NCI-H187 treated with DMSO at 0.1 percent for 48 hours (cell line): ENCODE measurements at regions not wholly inside any gene's neighbourhood (a gene's known extent, or its start where the extent isn't known, plus 50 kb on each side); places are given as distances from the start of the nearest gene placed in this dataset.

ENCODE experiments used
- DNase-seq: peaks from one replicate; lab custom pipeline; 2025; lab: John Stamatoyannopoulos, UW

GRCh38 chr3:46146548-46146947 is 61.6 kb downstream of the CCR1 start:
- DNase-seq = no peak

GRCh38 chr3:46146021-46146420 is 62.1 kb downstream of the CCR1 start:
- no peak for DNase-seq

- no peak for DNase-seq
These were observed 63.0 kb downstream of the CCR1 start for GRCh38 chr3:46145147-46145546.

DNA sequence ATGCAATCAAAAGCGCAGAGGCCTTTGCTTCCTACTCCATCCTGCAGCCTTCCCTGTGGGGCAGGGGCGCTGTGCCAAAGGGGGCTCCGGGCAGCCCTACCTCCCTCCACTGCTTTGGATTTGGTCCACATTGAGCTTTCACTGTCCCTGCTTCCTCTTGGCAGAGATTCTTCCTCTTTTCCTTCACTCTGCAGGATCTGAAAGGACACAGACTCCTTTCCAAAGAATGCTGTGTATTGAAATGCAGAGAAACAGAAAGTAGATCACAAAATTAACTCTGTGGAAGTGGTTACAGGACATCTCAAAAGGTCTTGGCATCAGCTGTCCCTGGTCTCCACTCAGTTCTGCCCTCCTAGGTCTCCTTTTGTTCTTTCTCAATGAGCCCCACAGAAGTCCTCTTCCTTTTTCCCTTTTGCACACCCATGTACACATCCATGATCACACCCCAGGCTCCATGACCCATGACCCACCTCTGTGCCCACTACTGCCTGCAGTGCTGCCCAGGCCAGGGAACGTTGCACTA is 64.1 kb downstream of the CCR1 start:
- no peak for DNase-seq

GRCh38 chr3:46141813-46142212 is 66.3 kb downstream of the CCR1 start:
- DNase-seq = no peak

DNA sequence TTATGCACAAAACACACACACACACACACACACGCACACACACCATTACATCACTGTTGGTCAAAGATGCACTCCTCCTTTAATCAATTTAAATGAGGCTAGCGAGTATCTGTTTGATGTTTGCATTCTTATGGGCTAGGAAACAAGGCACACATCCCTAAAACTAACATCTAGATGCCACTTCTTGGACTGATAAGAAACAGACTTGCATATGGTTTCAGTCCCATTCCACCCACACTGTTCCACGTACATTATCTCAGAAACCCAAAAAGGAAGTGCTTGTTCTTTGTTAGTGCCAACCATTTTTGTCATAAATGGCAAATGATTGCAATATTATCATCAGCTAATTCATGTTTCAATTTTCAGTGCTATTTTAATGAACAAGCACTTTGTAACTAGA is 69.5 kb downstream of the CCR1 start:
- DNase-seq = no peak

GRCh38 chr3:46135475-46135874 is 72.6 kb downstream of the CCR1 start:
- no peak for DNase-seq

DNA sequence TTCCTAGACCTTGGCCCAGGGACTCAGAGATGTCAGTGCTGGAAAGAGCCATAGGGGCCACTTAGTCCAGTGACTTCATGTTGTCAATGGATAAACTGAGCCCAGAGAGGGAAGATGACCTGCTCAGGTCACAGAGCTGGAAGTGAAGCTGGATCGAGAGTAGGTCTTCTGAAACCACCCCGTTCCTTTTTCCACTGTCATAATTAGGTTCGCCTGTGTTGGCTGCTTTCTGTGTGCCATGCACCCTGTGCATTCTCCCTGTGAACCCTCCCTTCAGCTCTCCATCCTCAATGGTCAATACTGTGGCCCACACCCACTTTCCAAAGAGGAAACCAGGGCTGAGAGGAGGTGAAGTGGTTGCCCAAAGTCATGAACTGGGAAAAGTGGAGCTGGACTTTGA is 74.8 kb downstream of the CCR1 start:
- DNase-seq = no peak

DNA sequence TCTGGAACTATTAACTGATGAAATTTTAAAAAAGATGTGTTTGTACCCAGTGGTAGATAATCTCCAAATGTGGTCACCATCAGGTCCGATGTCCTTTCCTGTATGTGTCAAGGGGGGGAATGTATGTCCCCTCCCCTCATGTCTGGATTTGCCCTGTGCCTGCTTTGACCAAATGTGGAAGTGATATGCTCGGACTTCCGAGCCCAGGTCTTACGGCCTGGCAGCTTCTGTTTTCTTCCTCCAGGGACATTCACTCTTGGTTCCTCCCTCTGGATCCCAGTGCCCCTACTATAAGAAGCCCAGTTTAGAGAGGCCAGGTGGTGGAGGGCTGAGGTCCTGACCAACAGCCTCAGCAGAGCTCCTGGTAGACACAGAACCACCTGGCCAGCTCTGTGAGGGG is 75.5 kb downstream of the CCR1 start:
- DNase-seq = no peak

- DNase-seq = no peak
These were observed 76.1 kb downstream of the CCR1 start for GRCh38 chr3:46131884-46132450.

DNA sequence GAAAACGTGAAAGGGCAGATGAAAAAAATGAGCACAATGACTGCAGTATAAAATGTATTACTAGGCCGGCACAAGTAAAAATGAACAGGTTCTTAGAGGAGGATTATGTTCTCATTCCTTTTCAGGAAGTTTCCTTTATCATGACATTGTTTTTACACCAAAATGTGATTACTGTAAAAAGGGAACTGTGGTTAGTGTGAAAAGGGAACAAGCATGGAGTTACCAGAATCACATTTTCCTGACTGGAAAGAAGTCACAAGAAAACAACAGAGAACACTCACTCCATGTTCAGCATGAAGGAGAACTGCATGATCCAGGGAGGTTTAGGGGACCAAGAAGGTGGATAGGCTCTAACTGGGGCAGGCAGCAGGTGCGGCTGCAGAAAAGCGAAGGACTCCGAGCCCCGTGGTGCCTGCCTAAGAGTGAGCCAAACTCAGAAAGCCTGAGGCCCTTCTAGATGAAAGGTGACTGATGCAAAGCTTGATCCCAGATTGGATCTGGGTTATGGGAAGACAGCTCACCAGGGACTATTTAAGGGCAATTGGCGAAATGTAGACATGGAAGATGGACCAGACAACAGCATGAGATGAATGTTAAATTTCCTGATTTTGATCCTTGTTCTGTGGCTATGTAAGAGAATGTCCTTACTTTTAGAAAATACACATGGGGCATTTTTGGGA is 77.3 kb downstream of the CCR1 start:
- DNase-seq = no peak

GRCh38 chr3:46129588-46130272 is 78.4 kb downstream of the CCR1 start:
- DNase-seq = no peak

DNA sequence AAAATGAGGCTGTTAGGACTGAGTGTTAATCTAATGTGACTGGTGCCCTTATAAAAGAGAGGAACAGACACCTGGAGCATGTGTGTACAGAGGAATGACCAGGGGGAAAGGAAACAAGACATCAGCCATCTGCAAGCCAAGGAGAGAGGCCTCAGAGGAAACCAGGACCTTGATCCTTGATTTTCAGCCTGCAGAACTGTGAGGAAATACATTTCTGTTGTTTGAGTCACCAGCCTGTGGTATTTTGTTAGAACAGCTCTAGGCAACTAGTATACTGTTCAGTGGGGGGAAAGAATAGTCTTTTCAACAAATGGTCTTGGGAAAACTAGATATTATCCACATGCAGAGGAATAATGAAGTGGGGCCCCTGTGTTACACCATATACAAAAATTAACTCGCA is 80.6 kb downstream of the CCR1 start:
- no peak for DNase-seq

GRCh38 chr3:46124216-46125177 is 83.6 kb downstream of the CCR1 start:
- DNase-seq = no peak

- DNase-seq = no peak
These were observed 84.5 kb downstream of the CCR1 start for GRCh38 chr3:46123646-46124045.

- no peak for DNase-seq
These were observed 86.0 kb downstream of the CCR1 start for GRCh38 chr3:46122091-46122490.

GRCh38 chr3:46120983-46121382 is 87.1 kb downstream of the CCR1 start:
- DNase-seq = no peak

DNA sequence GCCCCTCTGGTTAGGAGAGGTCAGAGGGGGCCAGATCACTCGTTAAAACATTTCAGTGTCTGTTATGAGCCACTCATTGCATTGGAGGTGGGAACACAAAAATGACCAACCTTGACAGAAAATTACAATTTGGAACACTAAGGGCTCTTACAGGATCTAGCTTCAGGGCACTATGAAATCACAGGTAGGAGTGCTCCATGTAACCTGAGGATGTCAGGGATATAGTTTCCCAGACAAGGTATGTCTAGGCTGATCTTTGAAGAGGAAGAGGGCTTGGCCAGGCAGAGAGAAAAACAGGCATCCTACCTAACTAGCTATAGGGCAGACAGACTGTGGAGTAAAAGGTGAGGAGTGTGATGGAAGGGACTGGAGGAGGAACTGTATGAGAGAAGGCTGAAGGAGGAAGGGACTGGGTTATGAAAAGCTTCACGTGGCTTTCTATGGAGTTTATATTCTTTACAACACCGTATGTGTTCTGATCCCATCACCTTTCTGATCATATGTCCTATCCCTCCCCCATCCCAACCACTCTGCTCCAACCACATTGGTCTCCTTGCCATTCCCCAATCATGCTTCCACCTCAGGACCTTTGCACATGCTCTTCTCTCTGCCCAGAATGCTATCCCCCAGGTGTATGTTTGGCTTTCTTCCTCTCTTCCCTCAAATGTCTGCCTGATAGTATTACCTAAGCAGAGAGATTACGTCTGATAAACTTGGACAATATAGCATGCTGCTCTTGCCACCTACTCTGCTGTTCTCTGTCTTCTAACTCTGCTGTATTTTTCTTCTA is 88.2 kb downstream of the CCR1 start:
- DNase-seq = no peak

DNA sequence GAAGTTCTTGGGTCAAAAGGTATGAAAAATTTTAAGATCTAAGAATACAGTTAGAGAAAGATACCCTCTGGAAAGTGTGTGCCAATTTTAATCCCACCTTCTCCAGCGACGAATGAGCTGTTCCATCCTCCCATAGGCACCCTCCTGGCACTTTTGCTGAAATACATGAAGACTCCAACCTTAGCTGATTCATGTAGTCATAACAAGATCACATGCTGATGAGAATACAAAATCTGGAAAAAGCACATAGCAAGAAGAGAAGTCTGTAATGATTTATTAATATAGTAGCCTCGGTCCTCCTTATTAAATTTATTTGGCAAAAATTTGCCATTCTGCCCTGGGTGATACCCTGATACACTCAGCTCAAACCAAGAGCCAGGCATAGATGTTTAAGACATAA is 88.9 kb downstream of the CCR1 start:
- DNase-seq = no peak

GRCh38 chr3:46116996-46117395 is 89.7 kb upstream of the XCR1 start:
- DNase-seq = no peak

GRCh38 chr3:46114323-46114988 is 87.2 kb upstream of the XCR1 start:
- DNase-seq = no peak
